Gastroesophageal sphincter (tissue), 3 donors: ENCODE measurements at regions not wholly inside any gene's neighbourhood (a gene's known extent, or its start where the extent isn't known, plus 50 kb on each side); places are given as distances from the start of the nearest gene placed in this dataset.

Experiments used
- EP300 ChIP-seq: sonication (generic); formaldehyde crosslinking; IDR thresholded peaks from one replicate; pipeline ENCODE4 v1.6.1; 2017; ENCODE audit warnings: antibody characterized with exemption, mild to moderate bottlenecking
- POLR2A ChIP-seq, 2 donors: fragments of 450-650 bp; IDR thresholded peaks; one replicate each; pipeline ENCODE4 v1.6.1; 2017; ENCODE audit warnings: antibody characterized with exemption in 2 of 2, mild to moderate bottlenecking in 2 of 2, moderate library complexity in 1 of 2
- POLR2AphosphoS5 ChIP-seq: sonication (generic); formaldehyde crosslinking; IDR thresholded peaks from one replicate; pipeline ENCODE4 v1.6.1; 2017; ENCODE audit warnings: antibody characterized with exemption
- TF ChIP-seq, protein P1 (sequence below), 4 experiments: fragments of 200-600 bp in 2 of 4; fragments of 450-650 bp in 2 of 4; sonication (generic) in 1 of 4; IDR thresholded peaks; one replicate each; pipeline ENCODE4 v1.5.1; 2017 to 2019; ENCODE audit warnings: antibody characterized with exemption in 4 of 4, mild to moderate bottlenecking in 2 of 4, moderate library complexity in 2 of 4

DNA sequence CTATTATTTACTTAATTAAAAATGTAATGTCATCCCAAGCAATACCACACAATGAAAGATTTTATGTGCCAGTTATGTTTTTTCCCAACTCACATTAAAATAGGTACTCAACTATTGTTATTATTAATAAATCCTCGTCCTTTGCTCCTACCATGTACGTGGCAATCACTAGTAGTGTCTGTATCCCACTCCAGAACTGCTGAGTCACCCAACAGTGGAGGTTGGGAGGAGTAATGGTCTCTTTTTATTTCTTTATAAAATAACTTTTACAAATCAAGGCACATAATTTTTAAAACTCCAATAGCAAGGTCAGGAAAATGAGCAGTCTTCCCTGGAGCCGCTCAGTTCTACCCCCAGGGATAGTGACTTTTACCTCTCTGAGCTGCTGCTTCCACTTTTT is 273.5 kb upstream of the PLPP4 start:
- TF ChIP-seq, protein P1, sequence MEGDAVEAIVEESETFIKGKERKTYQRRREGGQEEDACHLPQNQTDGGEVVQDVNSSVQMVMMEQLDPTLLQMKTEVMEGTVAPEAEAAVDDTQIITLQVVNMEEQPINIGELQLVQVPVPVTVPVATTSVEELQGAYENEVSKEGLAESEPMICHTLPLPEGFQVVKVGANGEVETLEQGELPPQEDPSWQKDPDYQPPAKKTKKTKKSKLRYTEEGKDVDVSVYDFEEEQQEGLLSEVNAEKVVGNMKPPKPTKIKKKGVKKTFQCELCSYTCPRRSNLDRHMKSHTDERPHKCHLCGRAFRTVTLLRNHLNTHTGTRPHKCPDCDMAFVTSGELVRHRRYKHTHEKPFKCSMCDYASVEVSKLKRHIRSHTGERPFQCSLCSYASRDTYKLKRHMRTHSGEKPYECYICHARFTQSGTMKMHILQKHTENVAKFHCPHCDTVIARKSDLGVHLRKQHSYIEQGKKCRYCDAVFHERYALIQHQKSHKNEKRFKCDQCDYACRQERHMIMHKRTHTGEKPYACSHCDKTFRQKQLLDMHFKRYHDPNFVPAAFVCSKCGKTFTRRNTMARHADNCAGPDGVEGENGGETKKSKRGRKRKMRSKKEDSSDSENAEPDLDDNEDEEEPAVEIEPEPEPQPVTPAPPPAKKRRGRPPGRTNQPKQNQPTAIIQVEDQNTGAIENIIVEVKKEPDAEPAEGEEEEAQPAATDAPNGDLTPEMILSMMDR (IDR thresholded peaks at IDR 0.05), result no peak
- TF ChIP-seq EP300 (no peak), POLR2AphosphoS5 (no peak), POLR2A (IDR thresholded peaks at IDR 0.05) (no peak)
